Chondrocyte (in vitro differentiated cells): ENCODE measurements at regions not wholly inside any gene's neighbourhood (a gene's known extent, or its start where the extent isn't known, plus 50 kb on each side); places are given as distances from the start of the nearest gene placed in this dataset.

Experiments
- DNase-seq: peaks from one replicate; pipeline ENCODE4 v3.0.0; 2021; ENCODE audit warnings: mixed read lengths, low spot score
- H3K27ac Mint-ChIP-seq: one replicate; pipeline ENCODE4 v1.8.0; 2021; ENCODE audit warnings: mild to moderate bottlenecking, moderate library complexity, mixed read lengths; ENCODE audit not compliant: unreplicated experiment
- H3K27me3 Mint-ChIP-seq: 2 replicates; pipeline ENCODE4 v1.8.0; 2021; ENCODE audit warnings: low read depth, mixed read lengths
- H3K36me3 Mint-ChIP-seq: 2 replicates; pipeline ENCODE4 v1.8.0; 2021; ENCODE audit warnings: low read depth, mixed read lengths
- H3K4me1 Mint-ChIP-seq: 2 replicates; pipeline ENCODE4 v1.8.0; 2021; ENCODE audit warnings: low read depth, mild to moderate bottlenecking, mixed read lengths
- H3K4me3 Mint-ChIP-seq: one replicate; pipeline ENCODE4 v1.8.0; 2021; ENCODE audit warnings: mild to moderate bottlenecking, moderate library complexity, mixed read lengths; ENCODE audit not compliant: unreplicated experiment
- H3K9me3 Mint-ChIP-seq: 2 replicates; pipeline ENCODE4 v1.8.0; 2021; ENCODE audit warnings: low read depth, mixed read lengths
- TF ChIP-seq, protein P1 (sequence below): fragments of 200-600 bp; sonication (generic); IDR thresholded peaks from 2 replicates; pipeline ENCODE4 v1.5.0; 2021; ENCODE audit warnings: antibody characterized with exemption, mild to moderate bottlenecking, moderate library complexity

DNA sequence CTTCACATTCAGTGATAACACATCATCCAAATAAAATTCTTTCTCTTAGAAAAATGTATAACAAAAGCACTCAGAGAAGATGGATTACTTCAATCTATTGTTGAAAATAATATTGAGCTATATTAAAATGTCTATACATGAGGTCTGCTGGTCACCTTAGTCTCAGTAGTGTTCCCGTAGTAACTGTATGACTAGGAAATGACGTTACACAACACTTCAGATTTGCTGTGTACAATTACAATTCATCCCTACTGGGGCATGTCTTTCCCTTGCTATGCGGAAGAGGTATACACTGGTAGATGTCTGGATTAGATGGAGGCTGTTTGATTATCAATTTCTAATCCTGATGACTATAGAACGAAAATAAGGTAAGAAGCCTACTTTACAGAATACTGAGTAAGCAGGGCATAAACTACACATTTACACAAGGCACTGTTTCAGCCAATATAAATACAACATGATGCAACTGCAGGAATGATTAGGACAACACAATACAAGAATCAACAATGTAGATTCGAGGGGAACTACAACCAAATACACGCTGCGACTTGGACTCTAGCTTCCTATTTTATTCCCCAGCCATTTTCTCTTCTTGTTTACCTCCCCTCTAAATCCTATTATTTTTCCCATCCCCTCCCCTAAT lies 982.5 kb upstream of the CDH8 start:
- Mint-ChIP-seq H3K9me3 (peaks cover 19% of the 10 kb centered on the region), H3K27me3 (no peaks in the 10 kb centered on the region), H3K27ac (no peak overlapping the region), H3K4me3 (no peak overlapping the region), H3K36me3 (no peaks in the 10 kb centered on the region), H3K4me1 (no peaks in the 10 kb centered on the region)
- TF ChIP-seq, protein P1, sequence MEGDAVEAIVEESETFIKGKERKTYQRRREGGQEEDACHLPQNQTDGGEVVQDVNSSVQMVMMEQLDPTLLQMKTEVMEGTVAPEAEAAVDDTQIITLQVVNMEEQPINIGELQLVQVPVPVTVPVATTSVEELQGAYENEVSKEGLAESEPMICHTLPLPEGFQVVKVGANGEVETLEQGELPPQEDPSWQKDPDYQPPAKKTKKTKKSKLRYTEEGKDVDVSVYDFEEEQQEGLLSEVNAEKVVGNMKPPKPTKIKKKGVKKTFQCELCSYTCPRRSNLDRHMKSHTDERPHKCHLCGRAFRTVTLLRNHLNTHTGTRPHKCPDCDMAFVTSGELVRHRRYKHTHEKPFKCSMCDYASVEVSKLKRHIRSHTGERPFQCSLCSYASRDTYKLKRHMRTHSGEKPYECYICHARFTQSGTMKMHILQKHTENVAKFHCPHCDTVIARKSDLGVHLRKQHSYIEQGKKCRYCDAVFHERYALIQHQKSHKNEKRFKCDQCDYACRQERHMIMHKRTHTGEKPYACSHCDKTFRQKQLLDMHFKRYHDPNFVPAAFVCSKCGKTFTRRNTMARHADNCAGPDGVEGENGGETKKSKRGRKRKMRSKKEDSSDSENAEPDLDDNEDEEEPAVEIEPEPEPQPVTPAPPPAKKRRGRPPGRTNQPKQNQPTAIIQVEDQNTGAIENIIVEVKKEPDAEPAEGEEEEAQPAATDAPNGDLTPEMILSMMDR: no peak
- DNase-seq: no peak

DNA sequence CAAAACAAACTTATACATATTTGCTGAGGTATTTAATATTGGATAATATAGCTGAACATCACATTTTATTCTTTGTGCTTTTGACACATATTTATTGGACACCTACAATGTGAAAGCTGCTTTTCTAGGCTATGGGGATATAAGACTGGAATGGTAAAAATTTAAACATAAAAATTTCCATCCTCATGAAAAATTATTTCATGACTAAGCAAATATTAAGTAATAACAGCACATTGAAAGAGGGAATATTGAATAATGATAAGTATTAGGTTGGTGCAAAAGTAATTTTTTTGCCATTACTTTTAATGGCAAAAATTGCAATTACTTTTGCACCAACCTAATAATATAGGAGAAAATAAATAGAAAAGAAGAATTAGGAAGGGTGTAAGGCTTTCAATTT lies 972.5 kb upstream of the CDH8 start:
- no peak for DNase-seq
- Mint-ChIP-seq H3K9me3 (peaks cover 21% of the 10 kb centered on the region), H3K27me3 (no peaks in the 10 kb centered on the region), H3K27ac (no peak overlapping the region), H3K4me1 (no peaks in the 10 kb centered on the region), H3K36me3 (no peaks in the 10 kb centered on the region), H3K4me3 (no peak overlapping the region)
- TF ChIP-seq, protein P1: no peak

DNA sequence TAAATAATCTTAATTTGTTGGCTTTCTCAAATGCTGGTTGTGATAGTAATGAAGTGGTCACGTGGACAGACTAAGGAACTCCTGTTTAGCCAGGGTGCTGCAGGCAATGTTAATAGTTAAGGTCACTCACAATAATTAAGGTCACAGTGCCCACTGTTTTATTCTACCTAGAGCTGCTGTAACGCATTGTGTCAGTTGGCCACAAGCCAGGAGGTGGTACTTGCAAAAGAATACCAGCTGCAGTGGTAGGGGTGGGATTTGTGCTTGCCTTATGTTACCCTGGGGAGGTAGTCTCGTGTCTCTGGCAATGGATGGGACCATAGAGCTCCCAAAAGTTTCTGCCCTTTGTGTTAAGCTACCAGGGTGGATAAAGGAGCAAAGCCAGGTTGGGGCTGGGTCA lies 969.1 kb upstream of the CDH8 start:
- H3K9me3 Mint-ChIP-seq: peaks cover 26% of the 10 kb centered on the region
- TF ChIP-seq, protein P1: no peak
- H3K27me3 Mint-ChIP-seq: no peaks in the 10 kb centered on the region
- H3K36me3 Mint-ChIP-seq: no peaks in the 10 kb centered on the region
- H3K4me1 Mint-ChIP-seq: no peaks in the 10 kb centered on the region
- no peak overlapping the region for H3K27ac Mint-ChIP-seq
- no peak for DNase-seq
- H3K4me3 Mint-ChIP-seq: no peak overlapping the region

DNA sequence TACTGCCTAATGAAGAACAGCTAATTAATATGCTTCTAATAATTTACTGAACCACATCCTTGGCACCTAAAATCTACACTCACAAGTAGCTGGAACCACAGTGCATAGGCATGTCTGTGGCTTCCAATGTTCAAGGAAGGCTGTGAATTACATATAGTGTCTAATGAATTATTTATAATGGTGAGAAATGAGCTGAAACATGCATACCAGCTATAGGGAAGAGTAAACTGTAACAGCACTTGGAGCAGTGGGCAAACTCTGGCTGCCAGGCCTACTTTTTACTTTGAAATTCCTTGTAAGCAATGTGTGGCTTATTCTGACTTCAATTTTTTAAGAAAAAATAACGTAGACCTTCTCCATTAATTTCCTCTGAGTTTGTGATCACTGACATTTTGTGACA lies 953.2 kb upstream of the CDH8 start:
- no peak for DNase-seq
- H3K4me3 Mint-ChIP-seq: no peak overlapping the region
- no peaks in the 10 kb centered on the region for H3K36me3 Mint-ChIP-seq
- H3K27me3 Mint-ChIP-seq: no peaks in the 10 kb centered on the region
- no peak overlapping the region for H3K27ac Mint-ChIP-seq
- no peaks in the 10 kb centered on the region for H3K4me1 Mint-ChIP-seq
- peaks cover 9% of the 10 kb centered on the region for H3K9me3 Mint-ChIP-seq
- TF ChIP-seq, protein P1: no peak

DNA sequence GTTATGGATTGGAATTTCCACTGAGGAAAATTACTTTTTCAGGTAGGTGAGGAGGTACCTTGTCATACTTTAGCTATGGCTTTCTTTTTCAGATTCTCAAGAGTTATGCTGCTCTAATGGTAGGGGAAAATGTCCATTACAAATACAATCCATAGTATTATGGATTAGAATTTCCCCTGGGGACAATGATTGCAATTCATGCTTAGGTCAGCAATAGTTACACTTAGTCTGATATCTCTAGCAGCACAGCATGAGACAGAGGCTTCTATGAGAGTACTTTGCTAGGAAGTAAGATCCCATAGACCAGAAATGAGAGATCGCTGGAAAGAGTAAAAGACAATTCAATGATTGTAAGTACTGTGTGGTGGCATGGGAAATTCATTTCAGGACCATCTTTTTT lies 949.5 kb upstream of the CDH8 start:
- H3K4me3 Mint-ChIP-seq: no peak overlapping the region
- H3K4me1 Mint-ChIP-seq: no peaks in the 10 kb centered on the region
- H3K27me3 Mint-ChIP-seq: no peaks in the 10 kb centered on the region
- peaks cover 10% of the 10 kb centered on the region for H3K9me3 Mint-ChIP-seq
- DNase-seq: no peak
- H3K36me3 Mint-ChIP-seq: no peaks in the 10 kb centered on the region
- no peak overlapping the region for H3K27ac Mint-ChIP-seq
- TF ChIP-seq, protein P1: no peak
